Smooth muscle cell (in vitro differentiated cells): ENCODE measurements at regions not wholly inside any gene's neighbourhood (a gene's known extent, or its start where the extent isn't known, plus 50 kb on each side); places are given as distances from the start of the nearest gene placed in this dataset.

Experiments
- DNase-seq: peaks from one replicate; lab custom pipeline; 2025; ENCODE audit not compliant: unreplicated experiment; lab: John Stamatoyannopoulos, UW
- H2AFZ ChIP-seq: fragments of 200-600 bp; sonication (generic); 2 replicates; pipeline ENCODE4 v1.6.0; 2016; ENCODE audit warnings: antibody characterized with exemption, low read depth, mild to moderate bottlenecking
- H3F3A ChIP-seq: fragments of 200-600 bp; sonication (generic); 2 replicates; pipeline ENCODE4 v1.6.0; 2017; ENCODE audit warnings: antibody characterized with exemption, low read depth
- H3K27ac ChIP-seq: fragments of 200-600 bp; sonication (generic); 2 replicates; pipeline ENCODE4 v1.5.1; 2016; ENCODE audit warnings: low read depth, mild to moderate bottlenecking
- H3K27me3 ChIP-seq: fragments of 200-600 bp; sonication (generic); 2 replicates; pipeline ENCODE4 v1.6.1; 2016; ENCODE audit warnings: low read depth, mild to moderate bottlenecking
- H3K36me3 ChIP-seq: fragments of 200-600 bp; sonication (generic); 2 replicates; pipeline ENCODE4 v1.5.1; 2016; ENCODE audit warnings: low read depth
- H3K4me1 ChIP-seq: fragments of 200-600 bp; sonication (generic); 2 replicates; pipeline ENCODE4 v1.5.1; 2016; ENCODE audit warnings: low read depth
- H3K4me2 ChIP-seq: fragments of 200-600 bp; sonication (generic); 2 replicates; pipeline ENCODE4 v1.6.0; 2016; ENCODE audit warnings: mild to moderate bottlenecking
- H3K4me3 ChIP-seq: fragments of 200-600 bp; sonication (generic); 2 replicates; pipeline ENCODE4 v1.5.1; 2016; ENCODE audit warnings: mild to moderate bottlenecking
- H3K79me2 ChIP-seq: fragments of 200-600 bp; sonication (generic); 2 replicates; pipeline ENCODE4 v1.6.0; 2016; ENCODE audit warnings: low read depth, mild to moderate bottlenecking
- H3K9ac ChIP-seq: fragments of 200-600 bp; sonication (generic); 2 replicates; pipeline ENCODE4 v1.6.0; 2016; ENCODE audit warnings: low read depth
- H3K9me3 ChIP-seq: fragments of 200-600 bp; sonication (generic); replicated peaks from 2 replicates; pipeline ENCODE4 v1.5.1; 2016; ENCODE audit warnings: low read depth
- H4K20me1 ChIP-seq: fragments of 200-600 bp; sonication (generic); 2 replicates; pipeline ENCODE4 v1.6.0; 2016; ENCODE audit warnings: low read depth
- CTCF ChIP-seq: fragments of 200-600 bp; sonication (generic); IDR thresholded peaks from 2 replicates; pipeline ENCODE4 v1.5.1; 2017; ENCODE audit warnings: borderline replicate concordance, mild to moderate bottlenecking, antibody characterized with exemption; ENCODE audit not compliant: insufficient read depth, poor library complexity, severe bottlenecking
- WGBS: methylation state at CpG from one replicate; pipeline ENCODE4 v1.1.7; 2016; ENCODE audit warnings: low lambda C conversion rate; 5-methylcytosine and 5-hydroxymethylcytosine counted together

DNA sequence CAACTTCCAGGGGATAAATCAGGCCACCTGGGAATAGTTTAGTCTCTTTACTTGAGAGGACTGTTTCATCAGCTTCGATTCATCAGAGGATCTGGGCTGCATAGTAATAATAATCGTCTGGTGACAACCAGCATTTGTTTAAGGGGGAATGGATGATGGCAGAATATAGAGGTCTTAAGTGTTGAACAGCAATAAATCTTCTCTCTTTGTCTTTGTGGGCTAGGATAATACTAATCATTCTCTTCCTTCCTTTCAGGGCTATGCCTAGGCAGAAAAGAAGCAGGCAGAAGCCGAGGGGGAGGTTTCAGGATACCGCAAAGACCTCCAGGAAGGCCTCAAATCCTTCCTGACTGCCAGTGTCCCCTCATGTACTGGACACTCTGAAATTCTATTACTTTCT, 150.4 kb upstream of the GAREM1 start:
- Histone ChIP-seq H2AFZ (no peak overlapping the region), H4K20me1 (no peaks in the 10 kb centered on the region)
- no peak for TF ChIP-seq CTCF

DNA sequence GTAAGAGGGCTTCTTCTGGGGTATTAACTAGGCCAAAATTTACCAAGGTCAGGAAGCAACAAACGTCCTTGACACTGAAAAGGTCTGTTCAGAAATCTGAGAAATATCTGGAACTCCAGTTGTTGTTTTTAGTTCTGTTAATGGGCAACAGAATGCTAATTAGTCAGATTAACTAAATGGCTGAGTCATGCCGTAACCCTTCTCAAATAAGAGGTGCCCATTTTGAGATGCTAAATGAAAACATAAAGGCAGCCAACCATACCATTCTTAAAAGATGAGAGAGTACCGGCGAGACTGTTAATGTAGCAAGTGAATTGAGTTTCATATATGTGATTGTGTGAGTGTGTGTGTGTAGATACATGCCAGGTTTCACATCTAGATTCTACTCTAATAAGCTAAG, 147.9 kb upstream of the GAREM1 start:
- H3K9me3 ChIP-seq, result no peaks in the 10 kb centered on the region
- H3K36me3 ChIP-seq, result no peaks in the 10 kb centered on the region
- H3F3A ChIP-seq, result no peaks in the 10 kb centered on the region
- no peak overlapping the region for H3K27ac ChIP-seq
- no peak overlapping the region for H3K9ac ChIP-seq
- no peak overlapping the region for H3K4me2 ChIP-seq
- no peak for DNase-seq
- no peaks in the 10 kb centered on the region for H4K20me1 ChIP-seq
- no peak overlapping the region for H2AFZ ChIP-seq
- WGBS, result 83% methylated on average over 4 of the region's 4 CpGs
- no peaks in the 10 kb centered on the region for H3K4me1 ChIP-seq
- H3K27me3 ChIP-seq, result no peaks in the 10 kb centered on the region
- no peak overlapping the region for H3K4me3 ChIP-seq
- H3K79me2 ChIP-seq, result no peaks in the 10 kb centered on the region
- TF ChIP-seq CTCF, result no peak

More for the DNA sequence above, 150.4 kb upstream of the GAREM1 start:
- H3K9me3 ChIP-seq, result no peaks in the 10 kb centered on the region
- H3F3A ChIP-seq, result no peaks in the 10 kb centered on the region
- H3K36me3 ChIP-seq, result no peaks in the 10 kb centered on the region
- no peaks in the 10 kb centered on the region for H3K4me1 ChIP-seq
- H3K4me2 ChIP-seq, result no peak overlapping the region
- DNase-seq, result no peak
- H3K27ac ChIP-seq, result no peak overlapping the region
- 88% methylated on average over 4 of the region's 4 CpGs for WGBS
- H3K4me3 ChIP-seq, result no peak overlapping the region
- H3K27me3 ChIP-seq, result peaks cover 2% of the 10 kb centered on the region
- no peak overlapping the region for H3K9ac ChIP-seq
- H3K79me2 ChIP-seq, result no peaks in the 10 kb centered on the region

- DNase-seq, result no peak
- WGBS, result 79% methylated on average over 3 of the region's 3 CpGs
Measured at GRCh38 chr18:32613821-32614220, 143.1 kb upstream of the GAREM1 start.

More at GRCh38 chr18:32613821-32614220, 143.1 kb upstream of the GAREM1 start:
- no peak overlapping the region for H3K4me2 ChIP-seq
- H4K20me1 ChIP-seq, result no peaks in the 10 kb centered on the region
- H3K4me1 ChIP-seq, result no peaks in the 10 kb centered on the region
- no peak overlapping the region for H2AFZ ChIP-seq
- no peak for TF ChIP-seq CTCF
- H3K27me3 ChIP-seq, result no peaks in the 10 kb centered on the region
- H3K4me3 ChIP-seq, result no peak overlapping the region
- H3K79me2 ChIP-seq, result no peaks in the 10 kb centered on the region
- no peaks in the 10 kb centered on the region for H3K36me3 ChIP-seq
- H3F3A ChIP-seq, result no peaks in the 10 kb centered on the region
- no peak overlapping the region for H3K9ac ChIP-seq
- H3K27ac ChIP-seq, result no peak overlapping the region
- no peaks in the 10 kb centered on the region for H3K9me3 ChIP-seq
